ENCODE measurements at regions not wholly inside any gene's neighbourhood (a gene's known extent, or its start where the extent isn't known, plus 50 kb on each side); places are given as distances from the start of the nearest gene placed in this dataset.

GRCh38 chr11:39971938-39972337, 1487.5 kb downstream of the LRRC4C start:
- Mint-ChIP-seq H3K4me1 (ENCODE audit: low read depth, unreplicated experiment) (no peaks in the 10 kb centered on the region), H3K27ac (ENCODE audit: unreplicated experiment) (no peak overlapping the region), H3K9me3 (ENCODE audit: unreplicated experiment) (no peaks in the 10 kb centered on the region), H3K36me3 (ENCODE audit: low read depth, unreplicated experiment) (no peaks in the 10 kb centered on the region), H3K4me3 (ENCODE audit: unreplicated experiment) (no peak overlapping the region), H3K27me3 (ENCODE audit: low read depth, unreplicated experiment) (no peaks in the 10 kb centered on the region)
- Histone ChIP-seq H3K79me2 (ENCODE audit: insufficient read depth, low read length) (no peaks in the 10 kb centered on the region), H2AFZ (ENCODE audit: low read depth, low read length) (no peak overlapping the region), H3K27ac (ENCODE audit: low read depth, low read length) (no peak overlapping the region), H3K36me3 (ENCODE audit: insufficient read depth, low read length) (no peaks in the 10 kb centered on the region), H3K9ac (ENCODE audit: low read length) (no peak overlapping the region), H3K4me2 (ENCODE audit: low read length) (no peak overlapping the region), H3K27me3 (ENCODE audit: insufficient read depth, low read length) (no peaks in the 10 kb centered on the region), H3K4me3 (ENCODE audit: insufficient read depth, low read depth, low read length) (no peak overlapping the region), H4K20me1 (ENCODE audit: insufficient read depth, low read length) (no peaks in the 10 kb centered on the region), H3K9me3 (ENCODE audit: insufficient read depth, low read depth, low read length) (no peaks in the 10 kb centered on the region), H3K4me1 (ENCODE audit: insufficient read depth, low read length) (no peaks in the 10 kb centered on the region)
- no peak for TF ChIP-seq CTCF (IDR thresholded peaks at IDR 0.05; ENCODE audit: insufficient read depth, low read depth, low read length)
- no peak for TF ChIP-seq EZH2 (IDR thresholded peaks at IDR 0.05; ENCODE audit: insufficient read depth, low read length)
- FAIRE-seq (no peak), DNase-seq (ENCODE audit: low read depth) (no peak)

GRCh38 chr11:39968071-39968470, 1491.4 kb downstream of the LRRC4C start:
- no peaks in the 10 kb centered on the region for H3K9me3 ChIP-seq (ENCODE audit: insufficient read depth, low read depth, low read length)
- no peak overlapping the region for H2AFZ ChIP-seq (ENCODE audit: low read depth, low read length)

More at GRCh38 chr11:39968071-39968470, 1491.4 kb downstream of the LRRC4C start:
- Histone ChIP-seq H3K27ac (ENCODE audit: low read depth, low read length) (no peak overlapping the region), H3K27me3 (ENCODE audit: insufficient read depth, low read length) (no peaks in the 10 kb centered on the region), H3K36me3 (ENCODE audit: insufficient read depth, low read length) (no peaks in the 10 kb centered on the region), H3K4me1 (ENCODE audit: insufficient read depth, low read length) (no peaks in the 10 kb centered on the region), H4K20me1 (ENCODE audit: insufficient read depth, low read length) (no peaks in the 10 kb centered on the region), H3K9ac (ENCODE audit: low read length) (no peak overlapping the region), H3K4me2 (ENCODE audit: low read length) (no peak overlapping the region), H3K4me3 (ENCODE audit: insufficient read depth, low read depth, low read length) (no peak overlapping the region), H3K79me2 (ENCODE audit: insufficient read depth, low read length) (no peaks in the 10 kb centered on the region)
- Mint-ChIP-seq H3K27me3 (ENCODE audit: low read depth, unreplicated experiment) (no peaks in the 10 kb centered on the region), H3K36me3 (ENCODE audit: low read depth, unreplicated experiment) (no peaks in the 10 kb centered on the region), H3K4me1 (ENCODE audit: low read depth, unreplicated experiment) (no peaks in the 10 kb centered on the region), H3K4me3 (ENCODE audit: unreplicated experiment) (no peak overlapping the region), H3K27ac (ENCODE audit: unreplicated experiment) (no peak overlapping the region), H3K9me3 (ENCODE audit: unreplicated experiment) (no peaks in the 10 kb centered on the region)
- FAIRE-seq (no peak), DNase-seq (ENCODE audit: low read depth) (no peak)
- TF ChIP-seq EZH2 (IDR thresholded peaks at IDR 0.05; ENCODE audit: insufficient read depth, low read length) (no peak), CTCF (IDR thresholded peaks at IDR 0.05; ENCODE audit: insufficient read depth, low read depth, low read length) (no peak)
